Skin epidermis (tissue), 12 donors: ENCODE measurements at regions not wholly inside any gene's neighbourhood (a gene's known extent, or its start where the extent isn't known, plus 50 kb on each side); places are given as distances from the start of the nearest gene placed in this dataset.
"Not testable (repeated sequence)": the region's sequence is repeated elsewhere in the genome, so short reads cannot be mapped to it uniquely, and the experiment has no call there.

Experiments used
- H3K27ac ChIP-seq, 21 experiments: fragments of 200-600 bp; sonication (generic) in 11 of 21; one replicate each; pipeline ENCODE4 v1.5.0; 2020; ENCODE audit warnings: mild to moderate bottlenecking in 3 of 21, inconsistent platforms in 2 of 21, moderate library complexity in 2 of 21
- H3K4me3 ChIP-seq, 7 experiments: fragments of 200-600 bp; sonication (generic) in 2 of 7; one replicate each; pipeline ENCODE4 v1.5.0; 2020; ENCODE audit warnings: inconsistent platforms in 2 of 7, mild to moderate bottlenecking in 2 of 7, moderate library complexity in 1 of 7

- not testable (repeated sequence) for H3K27ac ChIP-seq, H3K4me3 ChIP-seq
Observed at GRCh38 chr9:66764799-66765493, 135.6 kb upstream of the ZNF658 start.

DNA sequence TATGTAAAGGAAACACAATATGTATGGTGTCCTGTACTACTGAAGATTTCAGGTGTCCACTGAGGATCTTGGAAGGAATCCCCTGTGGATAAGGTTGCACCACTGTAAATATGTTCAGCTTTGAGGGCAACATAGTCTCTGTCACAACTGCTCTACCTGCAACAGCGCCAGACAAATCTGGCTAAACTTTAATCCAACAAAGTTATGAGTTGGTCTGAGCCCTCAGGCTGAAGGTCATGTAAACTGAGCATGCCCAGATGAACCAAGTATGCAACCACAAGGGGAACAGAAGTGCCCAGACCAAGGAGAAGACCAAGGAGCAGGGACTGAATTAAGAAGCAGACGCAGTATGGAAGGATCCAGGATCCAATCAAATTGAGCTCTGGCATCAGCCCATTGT lies 135.0 kb upstream of the ZNF658 start:
- not testable (repeated sequence) for H3K27ac ChIP-seq, H3K4me3 ChIP-seq

- H3K27ac ChIP-seq, H3K4me3 ChIP-seq: not testable (repeated sequence)
Observed at GRCh38 chr9:66771504-66771903, 129.0 kb upstream of the ZNF658 start.

DNA sequence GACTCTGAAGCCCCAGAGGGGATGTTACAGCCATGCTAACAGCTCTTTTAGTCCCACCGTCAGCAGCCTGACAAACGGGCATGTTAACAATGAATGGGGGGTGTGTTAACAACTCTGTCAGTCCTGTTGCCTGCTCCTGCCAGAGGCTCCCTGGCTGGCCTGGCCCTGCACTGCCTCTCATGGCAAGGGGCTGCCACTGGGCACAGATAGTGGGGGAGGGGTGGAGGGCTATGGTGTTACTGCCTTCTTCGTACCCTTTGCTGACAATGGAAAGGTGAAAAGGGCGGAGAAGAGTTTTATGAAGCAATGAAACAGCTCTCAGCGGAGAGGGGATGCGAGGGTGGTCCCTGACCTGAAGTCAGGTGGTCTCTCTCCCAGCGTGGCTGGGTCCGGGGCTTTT lies 125.9 kb upstream of the ZNF658 start:
- not testable (repeated sequence) for H3K4me3 ChIP-seq, H3K27ac ChIP-seq

DNA sequence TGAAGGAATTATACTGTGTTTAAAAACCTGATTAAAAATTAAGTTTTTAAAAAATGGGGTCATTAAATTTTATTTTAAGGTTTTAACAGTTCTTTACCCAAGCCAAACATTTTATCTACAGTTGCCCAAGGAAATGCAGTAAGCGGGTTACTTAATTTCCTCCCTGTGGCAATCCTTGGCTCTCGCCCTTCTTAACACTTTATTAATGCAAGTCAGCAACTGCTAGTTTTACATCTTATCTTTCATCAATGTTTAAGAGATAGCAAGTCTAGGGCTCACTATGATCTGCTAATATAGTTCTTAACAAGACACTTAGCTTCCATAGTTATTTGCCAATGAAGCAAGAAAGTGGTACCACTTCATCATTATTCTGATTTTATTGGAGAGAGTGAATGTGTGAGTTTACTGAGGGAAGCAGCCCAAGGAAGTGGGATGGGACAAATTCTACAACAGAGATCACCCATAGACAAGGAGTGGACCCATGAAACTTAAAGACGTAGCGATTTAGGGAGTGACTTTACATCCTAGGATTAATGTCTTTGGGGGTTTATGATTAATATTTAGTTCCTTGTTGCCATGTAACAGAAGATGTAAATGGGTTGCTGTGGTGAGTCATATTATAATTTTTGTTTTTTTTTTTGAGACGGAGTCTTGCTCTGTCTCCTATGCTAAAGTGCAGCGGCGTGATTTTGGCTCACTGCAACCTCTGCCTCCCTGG lies 120.4 kb upstream of the ZNF658 start:
- not testable (repeated sequence) for H3K27ac ChIP-seq, H3K4me3 ChIP-seq

DNA sequence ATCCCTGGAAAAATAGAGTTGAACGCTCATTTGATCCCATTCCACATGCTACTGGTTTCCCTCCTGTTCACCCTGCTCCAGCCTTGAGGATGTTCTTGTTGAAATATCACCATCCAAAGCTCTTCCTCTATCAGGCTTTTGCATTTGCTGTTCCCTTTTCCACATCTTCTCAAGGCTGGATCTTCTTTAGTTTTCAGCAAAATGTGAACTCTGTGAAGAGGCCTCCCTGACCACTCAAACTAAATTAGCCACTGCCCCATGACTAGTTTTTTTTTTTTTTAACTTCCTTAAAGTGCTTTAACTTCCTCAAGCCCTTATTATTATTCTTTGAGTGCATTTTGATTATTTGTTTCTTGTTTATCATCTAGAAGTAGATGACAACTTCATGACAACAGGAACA lies 119.3 kb upstream of the ZNF658 start:
- H3K4me3 ChIP-seq, H3K27ac ChIP-seq: not testable (repeated sequence)

DNA sequence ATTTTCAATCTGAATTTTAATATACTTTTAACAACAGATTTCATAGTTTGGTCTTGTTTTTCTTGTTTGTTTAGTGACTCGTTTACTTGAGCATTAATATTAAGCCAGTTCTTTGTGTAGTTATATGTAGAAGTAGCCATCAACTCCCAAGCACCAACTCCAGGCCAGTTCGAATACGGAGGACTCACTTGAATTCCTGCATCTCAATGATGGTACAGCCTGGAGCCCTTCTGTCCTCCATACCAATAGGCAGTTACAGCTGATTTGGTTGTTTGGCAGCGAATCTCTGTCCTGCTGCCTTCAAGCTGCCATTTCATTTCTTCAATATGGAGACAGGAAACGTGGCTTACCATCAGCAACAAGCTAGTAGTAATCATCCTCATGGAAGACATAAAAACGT lies 118.5 kb upstream of the ZNF658 start:
- not testable (repeated sequence) for H3K27ac ChIP-seq, H3K4me3 ChIP-seq

- H3K27ac ChIP-seq, H3K4me3 ChIP-seq: not testable (repeated sequence)
Observed at GRCh38 chr9:66785603-66786002, 114.9 kb upstream of the ZNF658 start.

- not testable (repeated sequence) for H3K27ac ChIP-seq, H3K4me3 ChIP-seq
Observed at GRCh38 chr9:66791092-66791750, 109.3 kb upstream of the ZNF658 start.

DNA sequence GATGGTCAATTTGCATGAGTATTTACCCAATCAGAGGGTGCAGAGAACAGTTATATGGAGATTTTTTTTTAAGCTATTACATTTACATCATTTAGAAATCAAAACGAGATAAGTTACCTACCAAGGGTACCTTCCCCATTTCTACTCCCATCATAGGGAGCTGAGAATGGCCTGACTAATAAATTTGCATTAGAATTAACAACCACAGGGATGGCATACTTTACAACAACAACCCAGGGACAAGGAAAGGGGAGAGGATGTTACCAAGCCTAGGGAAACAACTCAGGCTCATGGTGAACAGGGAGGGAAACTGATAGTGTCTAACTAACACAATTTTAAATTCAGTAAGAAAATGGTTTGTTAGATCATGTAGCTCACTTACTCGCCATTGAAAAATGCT lies 105.8 kb upstream of the ZNF658 start:
- H3K27ac ChIP-seq, H3K4me3 ChIP-seq: not testable (repeated sequence)

DNA sequence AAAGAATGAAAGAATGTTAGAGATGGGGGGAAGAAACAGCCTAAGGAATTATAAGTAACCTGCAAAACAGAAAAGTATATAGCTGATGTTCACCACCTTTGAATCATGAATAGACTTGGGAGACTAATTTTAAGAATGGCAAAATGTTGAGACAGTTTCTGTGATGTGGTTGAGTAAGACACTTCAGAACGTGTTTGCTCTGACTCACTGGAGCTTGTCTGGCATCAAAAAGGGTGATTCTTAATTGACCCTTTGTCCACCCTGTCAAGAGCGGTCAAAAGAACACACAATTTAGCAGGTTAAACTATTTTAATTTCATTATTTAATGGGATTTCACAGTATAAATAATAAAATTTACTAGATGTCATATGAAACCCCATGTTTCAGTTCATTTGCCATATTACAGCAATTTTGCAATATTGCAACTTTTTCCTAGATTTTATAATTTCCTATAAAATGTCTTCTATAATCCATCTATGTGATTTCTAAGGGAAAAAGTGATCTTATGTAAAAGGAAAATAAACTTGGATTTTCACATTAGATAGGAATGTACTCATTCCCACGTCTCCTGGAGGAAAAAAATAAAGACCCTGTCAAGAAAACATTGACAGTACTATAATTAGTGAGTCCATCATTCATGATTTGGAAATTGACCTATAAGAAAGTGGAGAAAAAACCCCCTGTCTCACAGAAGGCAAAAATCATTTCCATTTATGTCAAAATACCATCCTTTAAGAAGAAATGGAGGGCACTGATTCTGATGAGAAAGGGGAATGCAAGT lies 104.6 kb upstream of the ZNF658 start:
- H3K27ac ChIP-seq, H3K4me3 ChIP-seq: not testable (repeated sequence)

- not testable (repeated sequence) for H3K4me3 ChIP-seq, H3K27ac ChIP-seq
Observed at GRCh38 chr9:66797905-66798616, 102.5 kb upstream of the ZNF658 start.

- not testable (repeated sequence) for H3K4me3 ChIP-seq, H3K27ac ChIP-seq
Observed at GRCh38 chr9:66803619-66804018, 96.9 kb upstream of the ZNF658 start.

GRCh38 chr9:66810247-66810646 lies 90.3 kb upstream of the ZNF658 start:
- not testable (repeated sequence) for H3K4me3 ChIP-seq, H3K27ac ChIP-seq

GRCh38 chr9:66812367-66812766 lies 88.2 kb upstream of the ZNF658 start:
- H3K4me3 ChIP-seq: not testable (repeated sequence)

DNA sequence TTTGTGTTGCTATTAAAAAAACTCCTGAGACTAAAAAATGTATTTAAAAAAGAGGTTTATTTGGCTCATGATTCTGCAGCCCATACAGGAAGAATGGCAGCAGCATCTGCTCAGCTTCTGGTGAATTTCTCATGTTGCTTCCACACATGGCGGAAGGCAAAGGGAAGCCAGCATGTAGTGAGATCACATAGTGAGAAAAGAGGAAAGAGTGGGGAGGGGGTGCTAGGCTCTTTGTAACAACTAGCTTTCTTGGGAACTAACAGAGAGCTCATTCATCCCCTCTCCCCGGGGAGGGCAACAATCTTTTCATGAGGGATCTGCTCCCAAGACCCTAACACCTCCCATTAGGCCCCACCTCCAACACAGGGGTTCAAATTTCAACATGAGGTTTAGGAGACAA lies 87.6 kb upstream of the ZNF658 start:
- not testable (repeated sequence) for H3K4me3 ChIP-seq, H3K27ac ChIP-seq

More at GRCh38 chr9:66812367-66812766, 88.2 kb upstream of the ZNF658 start:
- not testable (repeated sequence) for H3K27ac ChIP-seq

- not testable (repeated sequence) for H3K27ac ChIP-seq
Observed at GRCh38 chr9:66814038-66814437, 86.5 kb upstream of the ZNF658 start.

GRCh38 chr9:66819510-66819909 lies 81.0 kb upstream of the ZNF658 start:
- not testable (repeated sequence) for H3K4me3 ChIP-seq, H3K27ac ChIP-seq

More at GRCh38 chr9:66814038-66814437, 86.5 kb upstream of the ZNF658 start:
- not testable (repeated sequence) for H3K4me3 ChIP-seq

GRCh38 chr9:66820014-66820660 lies 80.4 kb upstream of the ZNF658 start:
- not testable (repeated sequence) for H3K27ac ChIP-seq, H3K4me3 ChIP-seq
